Stimulated activated CD4-positive, alpha-beta T cell treated with anti-CD3 and anti-CD28 coated beads, Interleukin-4, amount 100 ng/mL, for 48 hours (primary cell): ENCODE measurements at regions not wholly inside any gene's neighbourhood (a gene's known extent, or its start where the extent isn't known, plus 50 kb on each side); places are given as distances from the start of the nearest gene placed in this dataset.
A peak's percentile ranks its signal among the peaks of the same experiment; 100 is the strongest.

Experiments used
- DNase-seq, 2 donors: peaks; one replicate each; pipeline ENCODE4 v3.0.0-alpha.2; 2020; ENCODE audit warnings: low read depth in 2 of 2

GRCh38 chr4:117429506-117429905 lies 344.1 kb upstream of the TRAM1L1 start:
- DNase-seq = no peak

GRCh38 chr4:117434424-117434823 lies 349.0 kb upstream of the TRAM1L1 start:
- DNase-seq = no peak

GRCh38 chr4:117447925-117448324 lies 362.5 kb upstream of the TRAM1L1 start:
- DNase-seq = peak; percentile 4 to 21

- no peak for DNase-seq
Observed at GRCh38 chr4:117455088-117455487, 369.7 kb upstream of the TRAM1L1 start.

GRCh38 chr4:117466388-117466787 lies 381.0 kb upstream of the TRAM1L1 start:
- no peak for DNase-seq

GRCh38 chr4:117467404-117467803 lies 382.0 kb upstream of the TRAM1L1 start:
- no peak for DNase-seq

GRCh38 chr4:117474987-117475386 lies 389.6 kb upstream of the TRAM1L1 start:
- DNase-seq = no peak

GRCh38 chr4:117477925-117478324 lies 392.5 kb upstream of the TRAM1L1 start:
- DNase-seq = no peak

GRCh38 chr4:117478702-117479101 lies 393.3 kb upstream of the TRAM1L1 start:
- DNase-seq = no peak

- DNase-seq = no peak
Observed at GRCh38 chr4:117479673-117480072, 394.3 kb upstream of the TRAM1L1 start.

- no peak for DNase-seq
Observed at GRCh38 chr4:117481742-117482141, 396.4 kb upstream of the TRAM1L1 start.

- no peak for DNase-seq
Observed at GRCh38 chr4:117488692-117489091, 403.3 kb upstream of the TRAM1L1 start.

GRCh38 chr4:117489107-117489506 lies 403.7 kb upstream of the TRAM1L1 start:
- DNase-seq = no peak

GRCh38 chr4:117491516-117491915 lies 406.1 kb upstream of the TRAM1L1 start:
- DNase-seq = no peak

GRCh38 chr4:117495802-117496201 lies 410.4 kb upstream of the TRAM1L1 start:
- DNase-seq = no peak

GRCh38 chr4:117512414-117512813 lies 427.0 kb upstream of the TRAM1L1 start:
- DNase-seq = no peak

- DNase-seq = no peak
Observed at GRCh38 chr4:117514391-117515175, 429.2 kb upstream of the TRAM1L1 start.

- DNase-seq = no peak
Observed at GRCh38 chr4:117515921-117516320, 430.5 kb upstream of the TRAM1L1 start.

- DNase-seq = no peak
Observed at GRCh38 chr4:117527601-117528000, 442.2 kb upstream of the TRAM1L1 start.

- DNase-seq = no peak
Observed at GRCh38 chr4:117529401-117529800, 444.0 kb upstream of the TRAM1L1 start.

GRCh38 chr4:117533501-117533900 lies 448.1 kb upstream of the TRAM1L1 start:
- DNase-seq = no peak

- no peak for DNase-seq
Observed at GRCh38 chr4:117545039-117545438, 459.7 kb upstream of the TRAM1L1 start.

GRCh38 chr4:117549524-117549923 lies 464.1 kb upstream of the TRAM1L1 start:
- DNase-seq = no peak

GRCh38 chr4:117550085-117550484 lies 464.7 kb upstream of the TRAM1L1 start:
- no peak for DNase-seq
